ENCODE measurements at regions not wholly inside any gene's neighbourhood (a gene's known extent, or its start where the extent isn't known, plus 50 kb on each side); places are given as distances from the start of the nearest gene placed in this dataset.

DNA sequence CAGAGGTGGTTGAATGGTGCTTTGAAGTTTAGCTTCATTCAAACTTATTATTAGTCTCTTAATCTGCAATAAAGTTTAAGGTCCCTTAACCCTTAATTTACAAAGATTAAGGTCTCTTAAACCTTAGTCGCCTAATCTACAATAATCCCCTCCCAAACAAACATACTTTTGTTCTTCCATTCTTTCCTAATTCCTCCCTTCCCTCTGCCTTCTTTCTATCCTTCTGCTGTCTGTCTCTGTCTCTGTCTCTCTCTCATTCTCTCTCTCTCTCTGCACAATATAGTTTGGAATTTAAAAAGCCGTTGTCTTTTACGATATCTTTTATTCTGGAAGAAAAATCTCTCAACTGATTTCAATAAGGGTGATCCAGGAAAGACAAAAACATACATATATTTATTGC is 1096.8 kb upstream of the ATXN8OS start:
- Histone ChIP-seq H3K9ac (no peak overlapping the region), H3K4me1 (ENCODE audit: low read depth, poor library complexity, severe bottlenecking) (no peaks in the 10 kb centered on the region), H2AFZ (ENCODE audit: low read depth) (no peak overlapping the region), H3K79me2 (ENCODE audit: insufficient read depth, low read depth) (no peaks in the 10 kb centered on the region), H3K4me3 (IDR thresholded peaks at IDR 0.05; ENCODE audit: insufficient read depth, low read depth, low read length) (no peak overlapping the region), H3K27me3 (ENCODE audit: insufficient read depth, low read depth) (no peaks in the 10 kb centered on the region), H3K4me2 (no peak overlapping the region), H3K36me3 (ENCODE audit: insufficient read depth) (no peaks in the 10 kb centered on the region), H4K20me1 (ENCODE audit: insufficient read depth) (no peaks in the 10 kb centered on the region), H3K27ac (no peak overlapping the region)
- TF ChIP-seq CTCF (conservative IDR thresholded peaks at IDR 0.05; ENCODE audit: low read depth, low read length), result no peak

GRCh38 chr13:69008499-69008898 is 1099.1 kb upstream of the ATXN8OS start:
- no peak for TF ChIP-seq CTCF (conservative IDR thresholded peaks at IDR 0.05; ENCODE audit: low read depth, low read length)

DNA sequence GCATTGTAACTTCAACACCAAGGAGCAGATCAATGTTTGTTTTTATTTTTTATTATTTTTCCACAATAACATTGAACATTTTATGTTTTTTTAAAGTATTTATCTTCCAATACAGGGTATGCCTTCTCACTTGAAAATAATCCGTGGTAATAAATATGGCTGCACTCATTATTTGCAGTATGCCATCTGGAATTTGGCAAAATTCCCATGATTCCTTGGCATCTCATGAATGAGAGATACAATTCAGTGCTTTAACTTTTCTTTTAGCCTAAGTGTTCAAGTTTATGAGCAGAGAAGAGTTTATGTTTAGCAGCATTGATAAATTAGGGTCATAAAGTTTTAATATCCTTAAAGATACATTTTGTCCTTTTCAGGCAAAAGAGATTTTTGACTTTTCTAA is 1109.6 kb upstream of the ATXN8OS start:
- no peaks in the 10 kb centered on the region for H3K4me1 ChIP-seq (ENCODE audit: low read depth, poor library complexity, severe bottlenecking)
- H3K79me2 ChIP-seq (ENCODE audit: insufficient read depth, low read depth), result no peaks in the 10 kb centered on the region
- no peak overlapping the region for H3K27ac ChIP-seq
- H3K4me3 ChIP-seq (IDR thresholded peaks at IDR 0.05; ENCODE audit: insufficient read depth, low read depth, low read length), result no peak overlapping the region
- no peaks in the 10 kb centered on the region for H3K27me3 ChIP-seq (ENCODE audit: insufficient read depth, low read depth)
- no peak overlapping the region for H3K4me2 ChIP-seq
- H3K9ac ChIP-seq, result no peak overlapping the region
- no peaks in the 10 kb centered on the region for H4K20me1 ChIP-seq (ENCODE audit: insufficient read depth)
- no peaks in the 10 kb centered on the region for H3K36me3 ChIP-seq (ENCODE audit: insufficient read depth)
- H2AFZ ChIP-seq (ENCODE audit: low read depth), result no peak overlapping the region
- no peak for TF ChIP-seq CTCF (conservative IDR thresholded peaks at IDR 0.05; ENCODE audit: low read depth, low read length)

More at GRCh38 chr13:69008499-69008898, 1099.1 kb upstream of the ATXN8OS start:
- no peaks in the 10 kb centered on the region for H3K79me2 ChIP-seq (ENCODE audit: insufficient read depth, low read depth)
- H3K4me3 ChIP-seq (IDR thresholded peaks at IDR 0.05; ENCODE audit: insufficient read depth, low read depth, low read length), result no peak overlapping the region
- H3K4me1 ChIP-seq (ENCODE audit: low read depth, poor library complexity, severe bottlenecking), result no peaks in the 10 kb centered on the region
- no peak overlapping the region for H3K9ac ChIP-seq
- H4K20me1 ChIP-seq (ENCODE audit: insufficient read depth), result no peaks in the 10 kb centered on the region
- no peaks in the 10 kb centered on the region for H3K36me3 ChIP-seq (ENCODE audit: insufficient read depth)
- H3K27ac ChIP-seq, result no peak overlapping the region
- no peak overlapping the region for H3K4me2 ChIP-seq
- no peaks in the 10 kb centered on the region for H3K27me3 ChIP-seq (ENCODE audit: insufficient read depth, low read depth)
- no peak overlapping the region for H2AFZ ChIP-seq (ENCODE audit: low read depth)

DNA sequence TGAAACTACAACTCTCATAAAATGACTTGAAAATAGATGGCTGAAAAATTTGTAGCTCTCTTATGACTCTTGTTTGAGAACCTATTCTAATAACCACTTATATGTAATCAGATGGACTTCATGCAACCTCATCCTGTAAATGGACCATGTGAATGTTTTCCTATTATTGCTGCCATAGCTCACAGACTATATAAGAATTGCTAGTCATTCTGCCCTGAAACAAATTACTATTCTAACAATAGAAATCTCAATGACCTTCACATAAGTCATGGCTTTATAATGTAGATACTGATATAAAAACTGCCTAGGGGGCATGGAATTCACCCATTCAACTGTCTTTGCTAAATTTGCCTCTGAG is 1111.0 kb upstream of the ATXN8OS start:
- H3K27ac ChIP-seq, result no peak overlapping the region
- no peak for TF ChIP-seq CTCF (conservative IDR thresholded peaks at IDR 0.05; ENCODE audit: low read depth, low read length)
- no peaks in the 10 kb centered on the region for H3K36me3 ChIP-seq (ENCODE audit: insufficient read depth)
- H2AFZ ChIP-seq (ENCODE audit: low read depth), result no peak overlapping the region
- no peaks in the 10 kb centered on the region for H3K27me3 ChIP-seq (ENCODE audit: insufficient read depth, low read depth)
- H3K9ac ChIP-seq, result no peak overlapping the region
- no peak overlapping the region for H3K4me2 ChIP-seq
- no peaks in the 10 kb centered on the region for H3K4me1 ChIP-seq (ENCODE audit: low read depth, poor library complexity, severe bottlenecking)
- no peak overlapping the region for H3K4me3 ChIP-seq (IDR thresholded peaks at IDR 0.05; ENCODE audit: insufficient read depth, low read depth, low read length)
- H4K20me1 ChIP-seq (ENCODE audit: insufficient read depth), result no peaks in the 10 kb centered on the region
- no peaks in the 10 kb centered on the region for H3K79me2 ChIP-seq (ENCODE audit: insufficient read depth, low read depth)
